DMS79 (cell line): ENCODE measurements at regions not wholly inside any gene's neighbourhood (a gene's known extent, or its start where the extent isn't known, plus 50 kb on each side); places are given as distances from the start of the nearest gene placed in this dataset.
"Not testable (repeated sequence)": the region's sequence is repeated elsewhere in the genome, so short reads cannot be mapped to it uniquely, and the experiment has no call there.

Experiments used
- DNase-seq: peaks from one replicate; lab custom pipeline; 2025; lab: John Stamatoyannopoulos, UW

DNA sequence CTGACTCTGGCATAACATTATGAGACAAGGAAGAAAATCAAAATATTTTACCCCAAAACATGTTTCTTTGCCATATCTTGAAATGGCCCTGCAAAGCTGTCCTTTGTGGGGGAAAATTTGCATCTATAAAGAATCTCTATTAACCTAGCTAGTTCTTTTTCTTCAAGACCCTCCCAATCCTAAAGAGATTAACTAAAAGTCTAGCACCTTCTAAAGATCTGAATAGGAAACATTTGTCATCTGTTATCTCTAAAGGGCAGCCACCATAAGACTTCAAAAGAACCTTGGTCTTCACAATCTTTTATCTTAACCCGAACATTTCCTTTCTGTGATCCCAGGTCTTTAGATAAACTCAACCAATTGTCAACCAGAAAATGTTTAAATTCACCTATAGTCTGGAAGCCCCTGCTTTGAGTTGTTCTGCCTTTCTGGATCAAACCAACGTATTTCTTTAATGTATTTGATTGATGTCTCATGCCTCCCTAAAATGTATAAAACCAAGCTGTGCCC lies 196.9 kb upstream of the ARL4C start:
- DNase-seq, result not testable (repeated sequence)

DNA sequence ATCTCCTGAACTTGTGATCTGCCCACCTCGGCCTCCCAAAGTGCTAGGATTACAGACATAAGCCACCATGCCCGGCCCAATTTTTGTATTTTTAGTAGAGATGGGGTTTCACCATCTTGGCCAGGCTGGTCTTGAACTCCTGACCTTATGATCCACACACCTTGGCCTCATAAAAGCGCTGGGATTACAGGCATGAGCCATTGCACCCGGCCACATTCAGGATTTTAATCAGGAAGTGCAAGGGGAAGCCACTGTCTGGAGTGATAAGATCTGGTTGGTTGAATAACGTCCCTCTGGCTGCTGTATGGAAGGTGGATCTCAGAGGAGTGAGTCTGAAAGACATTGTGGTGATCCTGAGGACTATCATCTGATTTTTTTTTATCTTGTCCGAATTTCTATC lies 196.3 kb upstream of the ARL4C start:
- not testable (repeated sequence) for DNase-seq

DNA sequence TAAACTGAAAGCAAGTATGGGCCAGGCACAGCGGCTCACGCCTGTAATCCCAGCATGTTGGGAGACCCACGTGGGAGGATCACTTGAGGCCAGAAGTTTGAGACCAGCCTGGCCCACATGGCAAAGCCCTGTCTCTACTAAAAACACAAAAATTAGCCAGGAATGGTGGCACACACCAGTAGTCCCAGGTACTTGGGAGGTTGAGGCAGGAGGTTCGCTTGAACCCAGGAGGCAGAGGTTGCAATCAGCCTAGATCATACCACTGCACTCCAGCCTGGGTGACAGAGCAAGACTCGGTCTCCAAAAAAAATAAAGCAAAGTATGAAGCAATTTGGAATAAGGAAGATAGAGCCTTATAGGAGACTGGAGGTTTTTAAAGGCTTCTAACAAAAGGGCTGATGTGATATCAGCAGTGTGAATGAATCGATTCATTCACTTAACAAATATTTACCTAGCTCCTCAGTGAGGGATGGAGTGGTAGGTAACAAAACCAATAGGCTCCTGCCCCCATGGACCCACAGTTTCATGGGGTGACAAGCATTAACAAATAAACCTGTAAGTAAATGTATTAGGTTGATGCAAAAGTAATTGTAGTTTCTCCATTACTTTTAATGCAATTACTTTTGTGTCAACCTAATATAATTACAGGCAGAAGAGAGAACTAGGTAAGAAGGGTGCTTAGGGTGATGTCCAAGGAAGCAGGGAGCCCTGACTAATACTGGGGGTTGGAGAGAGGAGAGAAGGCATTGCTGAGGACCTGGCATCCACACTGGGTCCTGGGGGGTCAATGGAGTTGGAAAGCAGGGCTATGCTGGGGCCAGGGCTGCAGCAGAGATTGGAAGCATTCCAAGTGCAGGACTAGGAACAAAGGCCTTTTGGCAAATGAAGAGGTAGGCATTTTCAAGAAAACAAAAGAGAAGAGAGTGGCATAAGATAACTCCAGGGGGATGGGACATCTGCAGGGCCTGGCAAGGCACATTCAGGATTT lies 195.4 kb upstream of the ARL4C start:
- DNase-seq, result no peak

DNA sequence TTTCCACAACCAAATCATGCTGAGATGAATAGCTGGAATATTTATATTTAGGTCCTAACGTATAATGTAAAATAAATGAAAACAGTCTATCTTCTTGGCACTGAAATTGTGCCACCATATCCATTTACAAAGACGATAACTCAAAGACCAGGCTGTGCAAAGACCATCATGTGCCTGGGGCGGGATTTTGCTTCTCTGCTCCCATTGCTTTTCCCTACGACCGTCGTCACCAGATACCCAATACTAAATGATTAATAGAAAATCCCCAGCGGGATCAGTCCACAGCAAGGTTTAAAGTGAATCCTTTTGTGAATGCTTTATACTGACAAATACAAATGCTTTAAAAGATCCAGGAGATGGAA lies 194.3 kb upstream of the ARL4C start:
- DNase-seq, result no peak

DNA sequence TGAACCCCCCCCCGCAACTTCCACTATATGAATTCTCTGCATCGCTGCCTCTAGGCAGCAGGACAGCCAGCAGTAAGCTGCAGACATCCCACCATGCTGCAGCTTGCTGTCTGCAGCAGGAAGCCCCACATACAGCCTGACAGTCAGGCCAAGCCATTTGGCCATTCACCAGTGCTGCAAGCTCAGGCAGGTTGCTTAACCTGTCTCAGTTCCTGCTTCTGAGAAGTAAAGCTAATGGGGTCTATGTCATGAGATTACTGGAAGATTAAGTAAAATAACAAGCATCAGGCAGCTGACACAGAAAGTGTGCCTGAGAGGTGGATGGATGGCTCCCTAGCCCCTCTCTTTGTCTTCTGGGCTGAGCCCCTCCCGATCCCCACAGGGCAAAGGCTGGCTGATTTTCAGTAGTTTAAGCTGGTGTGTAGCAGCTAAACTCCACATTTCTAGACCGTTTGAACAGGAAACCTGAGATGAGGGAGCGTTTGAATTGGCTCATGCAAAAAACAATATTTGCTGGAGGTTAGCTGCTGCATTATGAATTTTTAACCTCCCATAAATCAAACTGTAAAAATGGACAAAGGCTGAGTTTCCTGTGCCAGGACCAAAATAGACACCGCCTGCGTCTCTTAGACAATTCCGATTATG lies 193.8 kb upstream of the ARL4C start:
- peak; percentile 70 for DNase-seq

DNA sequence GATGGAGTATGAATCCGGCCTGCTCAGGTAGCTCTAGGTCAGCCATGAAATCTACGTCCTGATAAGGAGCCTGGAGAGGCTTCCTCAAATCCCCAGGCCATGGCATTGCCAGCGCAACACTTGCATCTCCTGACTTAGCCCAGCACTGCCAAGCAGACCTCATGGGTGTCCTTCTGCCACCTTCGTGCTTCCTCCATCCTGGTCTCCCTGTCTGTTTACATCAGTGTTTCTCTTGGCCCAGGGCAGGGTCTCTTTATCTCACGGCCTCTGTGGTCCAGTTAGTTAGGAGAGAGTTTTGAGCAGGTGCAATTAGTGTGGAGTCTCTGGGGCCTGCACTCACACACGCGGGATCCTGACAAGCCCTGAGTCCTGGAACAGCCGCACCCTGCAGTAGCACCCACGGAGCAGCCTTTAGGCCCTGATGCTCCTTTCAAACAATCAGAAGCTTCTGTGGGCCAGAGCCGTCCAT lies 193.1 kb upstream of the ARL4C start:
- DNase-seq, result no peak

DNA sequence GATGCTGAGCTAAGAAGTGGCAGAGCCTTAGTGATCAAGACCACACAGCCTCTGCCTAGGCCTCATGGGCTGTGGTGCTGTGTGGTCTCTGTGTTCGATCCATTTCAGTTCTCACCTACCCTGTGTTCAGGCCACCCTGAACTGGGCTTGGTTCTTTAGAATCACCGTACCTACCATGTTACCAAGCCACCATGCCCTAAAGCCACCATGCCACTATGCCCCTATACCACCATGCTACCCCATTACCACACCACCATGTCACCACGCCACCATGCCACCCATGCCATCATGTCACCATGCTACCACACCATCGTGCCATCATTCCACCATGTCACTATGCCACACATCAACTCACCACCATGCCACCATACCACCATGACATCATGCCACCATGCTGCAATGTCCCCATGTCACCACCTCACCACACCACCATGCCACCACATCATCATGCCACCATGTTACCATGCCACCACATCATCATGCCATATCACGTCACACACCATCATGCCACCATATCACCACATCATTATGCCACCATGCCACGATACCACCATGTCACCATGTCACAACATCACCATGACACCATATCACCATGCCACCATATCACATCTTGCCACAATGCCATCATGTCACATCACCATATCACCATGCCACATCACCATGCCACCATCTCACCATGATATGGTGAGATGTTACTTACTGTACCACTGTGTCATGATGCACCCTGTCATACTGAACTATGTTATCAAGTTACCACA lies 191.0 kb upstream of the ARL4C start:
- DNase-seq, result no peak

DNA sequence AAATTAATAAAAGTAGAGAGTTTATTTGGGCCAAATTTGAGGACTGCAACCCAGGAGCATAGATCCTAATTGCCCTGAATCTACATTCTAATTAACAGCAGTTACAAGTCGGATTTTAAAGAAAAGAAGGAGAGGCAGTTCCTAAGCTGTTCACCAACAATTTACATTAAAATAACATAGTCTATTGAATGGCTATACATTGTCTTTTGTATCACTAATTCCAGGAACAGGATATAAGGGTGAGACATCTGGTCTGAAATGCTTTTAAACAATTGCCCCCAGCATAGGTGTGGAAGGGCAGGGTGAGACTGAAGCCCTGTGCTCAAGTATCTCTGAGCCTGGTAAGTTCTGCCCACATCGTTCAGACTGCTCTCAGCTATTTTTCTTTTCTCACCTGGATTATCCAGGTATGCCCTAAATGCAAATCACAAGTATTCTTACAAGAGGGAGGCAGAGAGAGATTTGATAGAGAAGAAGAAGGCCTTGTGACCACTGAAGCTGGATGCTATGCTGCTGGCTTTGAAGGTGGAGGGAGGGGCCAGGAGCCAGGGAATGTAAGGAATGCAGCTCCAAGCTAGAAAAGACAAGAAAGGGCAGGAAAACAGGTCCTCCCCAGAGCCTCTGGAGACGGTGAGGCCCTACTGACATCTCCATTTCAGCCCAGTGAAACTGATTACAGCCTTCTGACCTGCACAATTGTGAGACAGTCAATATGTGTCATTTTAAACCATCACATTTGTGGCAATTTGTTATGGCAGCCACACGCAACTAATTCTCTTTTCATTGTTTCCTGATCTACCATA lies 189.4 kb upstream of the ARL4C start:
- DNase-seq, result no peak

DNA sequence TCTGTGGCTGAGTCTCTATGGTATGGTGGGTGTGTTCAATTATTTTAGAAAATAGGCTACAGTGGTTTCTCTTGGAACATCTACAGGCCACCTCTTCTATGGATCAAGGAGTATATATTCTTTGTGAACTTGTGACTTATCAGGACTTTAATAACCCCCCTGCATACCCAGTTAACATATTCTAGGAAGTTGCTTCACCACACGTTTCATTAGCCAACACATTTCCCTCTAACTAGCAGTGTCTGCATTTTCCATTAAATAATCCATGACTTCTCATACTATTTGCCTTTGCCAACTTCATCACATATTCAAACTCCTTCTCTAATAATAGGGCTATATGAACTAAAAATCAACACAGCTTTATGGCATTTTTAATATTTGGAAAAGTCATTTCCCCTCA lies 187.6 kb upstream of the ARL4C start:
- DNase-seq, result no peak

DNA sequence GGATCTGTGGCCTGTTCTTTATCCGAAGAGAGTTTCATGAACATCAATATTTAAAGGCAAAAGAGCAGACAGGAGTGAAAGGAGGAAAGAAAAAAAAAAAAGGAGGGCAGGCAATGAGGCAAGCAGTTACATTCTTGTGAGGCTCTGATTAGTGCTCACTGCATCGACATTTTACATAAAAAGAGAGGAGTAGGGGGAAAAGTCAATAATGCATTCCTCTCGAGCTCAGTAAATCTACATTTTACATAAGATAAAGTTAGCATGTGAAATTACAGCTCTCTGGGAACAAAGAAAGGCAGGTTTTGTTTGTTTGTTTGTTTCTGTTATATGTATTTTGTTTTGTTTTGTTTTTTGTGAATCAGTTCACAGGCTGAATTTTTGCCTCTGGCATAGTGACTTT lies 187.1 kb upstream of the ARL4C start:
- no peak for DNase-seq

DNA sequence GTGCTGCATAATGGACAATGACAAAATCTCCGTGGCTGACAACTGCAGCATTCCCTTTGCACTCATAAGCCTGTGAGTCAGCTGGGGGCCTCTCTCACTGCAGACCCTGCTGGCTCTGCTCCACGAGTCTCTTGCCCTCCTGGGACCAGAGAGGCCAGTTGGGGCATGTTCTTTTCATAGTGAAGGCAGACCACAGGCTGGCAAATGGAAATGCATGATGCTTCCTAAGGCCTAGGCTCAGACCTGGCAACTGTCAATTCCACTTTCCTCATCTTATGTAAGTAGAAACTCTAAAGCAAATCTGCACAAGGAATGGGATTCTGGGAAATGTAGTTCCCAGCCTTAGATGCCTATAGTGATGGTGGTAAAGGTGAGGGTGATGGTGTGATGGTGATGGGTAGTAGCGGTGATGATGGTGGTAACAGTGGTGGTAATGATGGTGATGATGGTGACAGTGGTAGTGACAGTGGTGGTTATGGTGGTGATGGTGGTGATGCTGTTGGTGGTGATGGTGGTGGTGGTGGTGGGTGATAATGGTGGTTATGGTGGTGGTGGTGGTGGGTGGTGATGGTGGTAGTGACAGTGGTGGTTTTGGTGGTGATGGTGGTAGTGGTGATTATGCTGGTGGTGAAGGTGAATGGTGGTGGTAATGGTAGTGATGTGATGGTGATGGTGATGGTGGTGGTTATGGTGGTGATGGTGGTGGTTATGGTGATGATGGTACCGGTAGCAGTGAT lies 185.8 kb upstream of the ARL4C start:
- DNase-seq, result peak; percentile 89

DNA sequence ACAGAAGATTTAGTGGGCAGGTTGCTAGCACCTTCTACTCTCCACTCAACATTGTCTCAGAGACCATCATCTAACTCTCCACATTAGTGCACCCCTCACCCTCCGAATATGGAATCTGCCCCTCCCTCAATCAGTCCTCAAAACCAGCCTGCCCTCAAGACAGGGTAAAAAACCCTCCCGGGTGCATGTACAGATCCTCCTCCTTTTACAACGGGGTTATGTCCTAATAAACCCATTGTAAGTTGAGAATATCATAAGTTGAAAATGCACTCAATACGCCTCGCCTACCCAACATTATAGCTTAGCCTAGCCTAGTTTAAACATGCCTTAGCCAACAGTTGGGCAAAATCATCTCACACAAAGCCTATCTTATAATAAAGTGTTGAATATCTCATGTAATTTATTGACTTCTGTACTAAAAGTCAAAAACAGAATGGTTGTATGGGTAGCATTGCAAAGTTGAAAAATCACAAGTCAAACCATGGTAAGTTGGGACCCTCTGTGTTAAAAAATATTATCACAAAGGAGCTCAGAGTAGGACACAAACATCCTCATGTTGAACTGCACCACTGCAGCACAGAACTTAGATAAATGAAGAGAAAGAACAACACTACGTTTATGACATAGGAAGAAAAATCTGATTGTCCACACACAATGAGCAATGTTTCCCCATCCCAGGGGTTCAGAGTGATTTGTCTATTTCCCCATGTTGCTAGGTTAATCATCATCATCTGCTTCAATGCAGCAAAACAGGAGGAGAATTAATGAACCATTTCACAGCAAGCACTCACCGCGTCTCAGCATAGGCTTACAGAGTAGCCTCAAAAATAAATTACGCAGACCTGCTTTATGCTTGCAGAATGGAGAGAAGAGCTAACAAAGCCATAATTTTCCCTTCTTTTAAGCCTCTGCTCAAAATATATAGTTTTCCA lies 184.1 kb upstream of the ARL4C start:
- peak; percentile 69 for DNase-seq

DNA sequence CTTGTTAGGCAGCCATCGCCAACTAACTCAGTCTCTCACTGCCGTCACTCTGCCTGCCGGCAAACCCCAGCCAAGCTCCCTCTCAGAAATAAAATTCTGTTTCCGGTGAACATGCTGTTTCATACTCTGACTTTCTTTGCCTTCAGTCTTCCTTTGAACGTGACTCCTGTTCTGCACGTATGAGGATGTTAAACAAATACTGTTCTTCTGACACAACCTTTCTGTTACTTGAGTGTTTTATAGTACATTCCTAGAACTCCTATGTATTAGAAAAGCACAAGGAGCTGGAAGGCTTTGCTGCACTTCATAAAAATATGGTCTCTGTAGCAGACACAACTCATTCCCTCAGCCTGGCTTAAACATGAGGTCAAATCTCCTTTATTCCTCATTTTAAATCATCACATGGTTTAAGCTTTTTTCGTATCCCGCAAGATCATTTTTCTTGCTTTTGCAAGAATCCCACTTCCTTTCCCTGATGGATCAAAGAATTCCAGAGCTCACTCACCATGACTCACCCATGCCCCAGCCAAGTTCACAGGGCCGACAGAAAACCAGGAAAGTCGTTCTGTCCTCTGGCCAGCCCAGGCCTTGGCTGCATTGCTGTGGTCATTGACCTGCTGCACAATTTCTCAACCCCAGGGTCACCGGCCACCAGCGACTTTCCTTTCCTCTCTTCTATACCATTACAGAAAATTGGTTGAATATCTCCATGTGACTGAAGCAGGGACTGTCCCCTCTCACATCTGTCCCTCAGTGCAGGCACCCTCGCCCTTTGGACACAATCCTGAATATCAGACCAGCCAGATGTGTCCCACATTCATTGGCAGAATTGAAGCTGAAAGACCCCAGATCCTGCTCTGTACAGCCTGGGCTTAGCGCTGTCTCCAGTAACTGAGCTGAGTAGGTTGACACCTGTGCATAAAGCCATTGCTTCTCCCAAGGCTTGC lies 183.1 kb upstream of the ARL4C start:
- no peak for DNase-seq

DNA sequence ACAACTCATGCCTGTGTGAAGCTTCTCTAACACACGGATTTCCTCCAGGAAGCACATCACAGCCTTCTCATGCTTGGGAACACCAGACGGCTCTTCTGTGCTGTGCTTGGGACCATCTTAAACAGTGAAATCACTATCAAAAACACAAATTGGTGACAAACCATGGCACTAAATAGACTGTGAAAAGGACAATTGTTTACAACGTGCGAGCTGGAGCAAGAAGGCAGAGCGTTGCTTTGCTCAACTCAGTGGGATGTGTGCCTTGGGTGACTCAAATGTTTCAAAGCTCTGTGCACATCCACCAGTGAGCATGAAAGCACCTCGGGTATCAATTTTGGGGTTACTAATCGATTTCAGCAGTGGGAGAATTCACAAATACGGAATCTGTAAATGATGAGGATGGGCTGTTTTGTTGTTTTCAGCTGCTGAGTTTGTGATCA lies 182.4 kb upstream of the ARL4C start:
- no peak for DNase-seq

DNA sequence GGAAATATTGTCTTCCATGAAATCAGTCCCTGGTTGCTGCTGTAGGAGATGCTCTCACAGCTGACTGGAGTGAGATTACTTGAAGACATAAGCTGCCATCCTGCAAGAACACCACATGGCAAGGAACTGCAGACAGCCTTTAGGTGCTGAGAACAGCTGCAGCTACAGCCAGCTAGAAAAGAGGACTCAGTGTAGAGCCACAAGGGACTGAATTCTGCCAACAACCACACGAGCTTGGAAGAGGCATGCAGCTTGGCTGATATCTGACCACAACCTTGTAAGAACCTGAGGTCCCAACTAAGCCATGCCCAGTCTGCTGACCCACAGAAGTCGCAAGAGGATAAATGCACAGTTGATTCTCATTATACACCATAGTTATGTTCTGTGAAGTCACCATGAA lies 181.8 kb upstream of the ARL4C start:
- no peak for DNase-seq

DNA sequence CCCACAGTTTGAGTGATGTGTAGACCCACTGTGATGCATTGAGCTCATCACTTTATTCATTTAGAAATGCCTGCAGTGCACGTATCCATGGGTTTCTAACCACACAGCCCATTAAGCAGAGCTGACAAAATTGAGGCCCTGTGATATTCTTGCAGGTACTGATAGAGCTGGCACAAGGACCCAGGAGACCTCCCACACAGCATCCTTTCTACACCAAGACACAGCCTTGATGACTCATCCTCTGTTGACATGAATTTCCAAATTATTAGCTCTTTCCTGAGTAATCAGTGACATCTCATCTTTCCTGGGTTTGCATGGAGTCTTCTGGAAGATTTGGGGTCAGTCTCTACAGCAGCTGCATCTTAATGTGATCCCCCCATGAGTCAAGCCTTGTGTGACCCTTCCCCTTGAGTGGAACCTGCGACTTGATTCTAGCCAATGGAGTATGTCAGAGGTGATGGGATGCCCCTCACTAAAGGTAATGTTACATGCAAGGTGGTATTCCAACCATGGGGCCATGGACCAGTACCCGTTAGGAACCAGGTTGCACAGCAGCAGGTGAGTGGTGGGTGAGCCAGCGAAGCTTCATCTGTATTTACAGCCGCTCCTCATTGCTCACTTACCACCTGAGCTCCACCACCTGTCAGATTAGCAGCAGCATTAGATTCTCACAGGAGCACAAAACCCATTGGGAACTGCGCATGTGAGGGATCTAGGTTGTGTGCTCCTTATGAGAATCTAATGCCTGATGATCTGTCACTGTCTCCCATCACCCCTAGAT lies 181.1 kb upstream of the ARL4C start:
- no peak for DNase-seq

DNA sequence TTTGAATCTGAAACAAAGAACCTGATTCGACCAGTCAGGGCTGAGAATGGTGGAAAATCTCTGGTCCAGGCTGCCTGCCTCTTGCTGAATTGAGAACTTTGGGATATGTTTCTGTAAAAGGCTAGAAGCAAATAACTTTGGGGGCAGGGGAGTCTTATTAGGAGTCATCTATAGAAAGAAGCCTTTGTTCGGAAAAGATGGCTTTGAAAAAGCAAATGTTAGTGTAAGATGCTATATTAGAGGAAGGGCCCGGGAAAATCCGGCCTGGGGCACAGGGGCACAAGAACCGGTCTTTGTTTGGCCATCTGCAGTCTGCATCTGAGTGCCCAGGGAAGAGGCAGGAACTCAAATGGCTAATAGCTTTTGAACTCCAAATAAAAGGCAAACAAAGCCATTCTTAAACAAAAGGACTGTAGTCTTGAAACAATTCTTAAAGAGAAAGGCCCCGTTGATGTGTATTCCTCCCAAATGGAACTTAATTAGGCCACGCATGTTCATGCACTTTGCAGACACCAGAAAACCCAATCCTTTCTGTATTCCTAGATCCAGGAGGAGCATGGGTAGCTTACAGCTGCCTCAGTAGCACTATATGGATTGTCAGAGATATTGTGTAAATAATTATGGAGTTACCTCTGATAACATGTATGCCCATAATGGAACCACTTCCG lies 180.0 kb upstream of the ARL4C start:
- no peak for DNase-seq
